Mammary epithelial cell (primary cell): ENCODE measurements at regions not wholly inside any gene's neighbourhood (a gene's known extent, or its start where the extent isn't known, plus 50 kb on each side); places are given as distances from the start of the nearest gene placed in this dataset.
"Not testable (repeated sequence)": the region's sequence is repeated elsewhere in the genome, so short reads cannot be mapped to it uniquely, and the experiment has no call there.

Experiments
- EZH2 ChIP-seq: IDR thresholded peaks from 2 replicates; pipeline ENCODE4 v1.6.1; 2012; ENCODE audit warnings: low read length, inconsistent platforms, borderline replicate concordance
- TF ChIP-seq, protein P1 (sequence below), 2 donors: IDR thresholded peaks in 1 of 2; conservative IDR thresholded peaks in 1 of 2; 2 replicates each; pipeline ENCODE4 v1.5.1; 2011 to 2012; ENCODE audit warnings: inconsistent platforms in 2 of 2, low read length in 2 of 2, mild to moderate bottlenecking in 2 of 2, control low read depth in 1 of 2, low read depth in 1 of 2; ENCODE audit not compliant: insufficient read depth in 1 of 2; ENCODE audit errors: extremely low read depth in 1 of 2

DNA sequence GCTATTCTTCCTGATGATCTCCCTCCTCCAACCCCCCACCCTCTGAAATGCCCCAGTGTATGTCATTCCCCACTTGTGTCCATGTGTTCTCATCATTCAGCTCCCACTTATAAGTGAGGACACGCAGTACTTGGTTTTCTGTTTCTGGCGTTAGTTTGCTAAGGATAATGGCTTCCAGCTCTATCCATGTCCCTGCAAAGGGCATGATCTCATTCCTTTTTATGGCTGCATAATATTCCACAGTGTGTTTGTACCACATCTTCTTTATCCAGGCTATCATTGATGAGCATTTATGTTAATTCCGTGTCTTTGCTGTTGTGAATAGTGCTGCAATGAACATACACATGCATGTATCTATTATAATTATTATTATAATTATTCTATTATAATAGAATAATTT, 169.3 kb downstream of the VSIG4 start:
- TF ChIP-seq, protein P1, sequence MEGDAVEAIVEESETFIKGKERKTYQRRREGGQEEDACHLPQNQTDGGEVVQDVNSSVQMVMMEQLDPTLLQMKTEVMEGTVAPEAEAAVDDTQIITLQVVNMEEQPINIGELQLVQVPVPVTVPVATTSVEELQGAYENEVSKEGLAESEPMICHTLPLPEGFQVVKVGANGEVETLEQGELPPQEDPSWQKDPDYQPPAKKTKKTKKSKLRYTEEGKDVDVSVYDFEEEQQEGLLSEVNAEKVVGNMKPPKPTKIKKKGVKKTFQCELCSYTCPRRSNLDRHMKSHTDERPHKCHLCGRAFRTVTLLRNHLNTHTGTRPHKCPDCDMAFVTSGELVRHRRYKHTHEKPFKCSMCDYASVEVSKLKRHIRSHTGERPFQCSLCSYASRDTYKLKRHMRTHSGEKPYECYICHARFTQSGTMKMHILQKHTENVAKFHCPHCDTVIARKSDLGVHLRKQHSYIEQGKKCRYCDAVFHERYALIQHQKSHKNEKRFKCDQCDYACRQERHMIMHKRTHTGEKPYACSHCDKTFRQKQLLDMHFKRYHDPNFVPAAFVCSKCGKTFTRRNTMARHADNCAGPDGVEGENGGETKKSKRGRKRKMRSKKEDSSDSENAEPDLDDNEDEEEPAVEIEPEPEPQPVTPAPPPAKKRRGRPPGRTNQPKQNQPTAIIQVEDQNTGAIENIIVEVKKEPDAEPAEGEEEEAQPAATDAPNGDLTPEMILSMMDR (conservative IDR thresholded peaks at IDR 0.05 in 1 of 2, IDR thresholded peaks at IDR 0.05 in 1 of 2; ENCODE audit: extremely low read depth in 1 of 2, insufficient read depth in 1 of 2, low read depth in 1 of 2, low read length in 2 of 2) = not testable (repeated sequence)
- not testable (repeated sequence) for TF ChIP-seq EZH2
